Neuronal stem cell (in vitro differentiated cells): ENCODE measurements at regions not wholly inside any gene's neighbourhood (a gene's known extent, or its start where the extent isn't known, plus 50 kb on each side); places are given as distances from the start of the nearest gene placed in this dataset.

ENCODE experiments used
- DNase-seq: peaks from one replicate; pipeline ENCODE4 v3.0.0-alpha.2; 2013; ENCODE audit warnings: low spot score
- H2AFZ ChIP-seq: one replicate; pipeline ENCODE4 v1.6.1; 2013; ENCODE audit warnings: mild to moderate bottlenecking, low read length, inconsistent platforms
- H2AK5ac ChIP-seq: 2 replicates; pipeline ENCODE4 v1.6.1; 2013; ENCODE audit warnings: low read depth, mild to moderate bottlenecking, inconsistent platforms, low read length, moderate library complexity, mixed read lengths
- H2BK120ac ChIP-seq: 2 replicates; pipeline ENCODE4 v1.6.1; 2013; ENCODE audit warnings: low read depth, mild to moderate bottlenecking, inconsistent platforms, low read length, moderate library complexity, mixed read lengths
- H2BK12ac ChIP-seq: one replicate; pipeline ENCODE4 v1.6.1; 2013; ENCODE audit warnings: low read length, inconsistent platforms
- H2BK15ac ChIP-seq: 2 replicates; pipeline ENCODE4 v1.6.1; 2013; ENCODE audit warnings: mild to moderate bottlenecking, low read length, inconsistent platforms, mixed read lengths
- H2BK5ac ChIP-seq: one replicate; pipeline ENCODE4 v1.6.1; 2013; ENCODE audit warnings: inconsistent platforms, mild to moderate bottlenecking, low read length, moderate library complexity
- H3K14ac ChIP-seq: one replicate; pipeline ENCODE4 v1.6.1; 2013; ENCODE audit warnings: low read length, inconsistent platforms
- H3K18ac ChIP-seq: 2 replicates; pipeline ENCODE4 v1.6.1; 2013; ENCODE audit warnings: low read length, inconsistent platforms
- H3K23ac ChIP-seq: 2 replicates; pipeline ENCODE4 v1.6.1; 2013; ENCODE audit warnings: low read depth, mild to moderate bottlenecking, mixed read lengths, low read length, inconsistent platforms; ENCODE audit not compliant: poor library complexity
- H3K27ac ChIP-seq: replicated peaks from 3 replicates; pipeline ENCODE4 v1.5.1; 2013; ENCODE audit warnings: low read length, inconsistent platforms
- H3K27me3 ChIP-seq, 3 experiments: 2 replicates each; pipeline ENCODE4 v1.6.1; 2013; ENCODE audit warnings: low read length in 3 of 3, mild to moderate bottlenecking in 2 of 3, inconsistent platforms in 1 of 3, low read depth in 1 of 3, mixed read lengths in 1 of 3, moderate library complexity in 1 of 3; ENCODE audit not compliant: control insufficient read depth in 3 of 3, insufficient read depth in 3 of 3
- H3K36me3 ChIP-seq, 2 donors: replicated peaks in 1 of 2; 2 replicates each; pipeline ENCODE4 v1.6.1; 2013; ENCODE audit warnings: low read length in 2 of 2; ENCODE audit not compliant: control insufficient read depth in 2 of 2, insufficient read depth in 2 of 2
- H3K4ac ChIP-seq: 2 replicates; pipeline ENCODE4 v1.6.1; 2013; ENCODE audit warnings: inconsistent platforms, mild to moderate bottlenecking, low read length, moderate library complexity
- H3K4me1 ChIP-seq, 2 donors: 1 replicate in 1 of 2; 2 replicates in 1 of 2; pipeline ENCODE4 v1.6.1; 2013; ENCODE audit warnings: low read length in 2 of 2, low read depth in 1 of 2; ENCODE audit not compliant: control insufficient read depth in 2 of 2, insufficient read depth in 1 of 2
- H3K4me2 ChIP-seq: one replicate; pipeline ENCODE4 v1.6.1; 2013; ENCODE audit warnings: mild to moderate bottlenecking, low read length, inconsistent platforms; ENCODE audit not compliant: insufficient read depth, poor library complexity, severe bottlenecking
- H3K4me3 ChIP-seq, 2 donors: 2 replicates each; pipeline ENCODE4 v1.5.1; 2013; ENCODE audit warnings: low read length in 2 of 2, mild to moderate bottlenecking in 2 of 2, inconsistent platforms in 1 of 2, moderate library complexity in 1 of 2
- H3K79me1 ChIP-seq: one replicate; pipeline ENCODE4 v1.6.1; 2013; ENCODE audit warnings: low read depth, mild to moderate bottlenecking, inconsistent platforms, low read length, moderate library complexity
- H3K9ac ChIP-seq: one replicate; pipeline ENCODE4 v1.6.1; 2013; ENCODE audit warnings: mild to moderate bottlenecking, low read depth, low read length, inconsistent platforms; ENCODE audit not compliant: poor library complexity
- H3K9me3 ChIP-seq, 2 donors: replicated peaks in 1 of 2; 2 replicates each; pipeline versions ENCODE3 to v1.6.1; 2013; ENCODE audit warnings: low read length in 2 of 2, mild to moderate bottlenecking in 2 of 2, inconsistent platforms in 1 of 2, low read depth in 1 of 2, mixed read lengths in 1 of 2, moderate library complexity in 1 of 2; ENCODE audit not compliant: control insufficient read depth in 2 of 2, insufficient read depth in 1 of 2
- H4K8ac ChIP-seq: one replicate; pipeline ENCODE4 v1.6.1; 2013; ENCODE audit warnings: low read depth, mild to moderate bottlenecking, inconsistent platforms, low read length, moderate library complexity
- H4K91ac ChIP-seq: one replicate; pipeline ENCODE4 v1.6.1; 2013; ENCODE audit warnings: low read length, low read depth, mild to moderate bottlenecking, inconsistent platforms; ENCODE audit not compliant: poor library complexity
- WGBS, 2 donors: extraction: QIAGEN DNeasy Blood & Tissue Kit; methylation state at CpG; one replicate each; pipeline ENCODE4 v1.1.7; 2013; ENCODE audit warnings: missing lambda C conversion rate in 2 of 2, mixed read lengths in 1 of 2; ENCODE audit not compliant: insufficient read length in 2 of 2, insufficient replicate concordance in 1 of 2; ENCODE audit errors: extremely low coverage in 2 of 2; 5-methylcytosine and 5-hydroxymethylcytosine counted together

DNA sequence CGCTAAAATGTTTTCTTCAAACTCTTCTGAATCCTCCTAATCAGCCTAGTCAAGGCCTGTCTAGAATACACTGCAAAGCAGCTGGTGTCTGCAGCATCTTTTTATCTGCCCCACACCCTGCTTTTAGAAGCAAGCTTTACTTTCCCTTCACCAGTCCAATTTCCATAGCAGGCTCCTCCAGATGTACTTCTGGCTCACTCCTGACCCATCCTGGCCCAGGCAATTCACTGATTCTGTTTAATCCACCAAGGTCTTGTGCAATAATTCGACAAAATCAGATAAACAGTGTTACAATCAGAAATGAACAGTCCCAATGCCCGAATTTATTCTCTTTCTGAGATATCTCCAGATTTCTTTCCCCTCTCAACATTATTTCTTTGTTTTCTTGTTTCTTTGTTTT is 415.2 kb upstream of the SGCG start:
- WGBS, 2 donors = no CpG with 5 or more reads among the region's 3 CpGs
- H3K4me1 ChIP-seq = no peaks in the 10 kb centered on the region
- H3K27me3 ChIP-seq = no peaks in the 10 kb centered on the region
- H2BK15ac ChIP-seq = no peak overlapping the region
- H3K4me3 ChIP-seq = no peak overlapping the region
- H3K79me1 ChIP-seq = no peaks in the 10 kb centered on the region
- H3K18ac ChIP-seq = no peak overlapping the region
- no peak overlapping the region for H3K23ac ChIP-seq
- no peak overlapping the region for H4K91ac ChIP-seq
- H3K9me3 ChIP-seq = no peaks in the 10 kb centered on the region
- DNase-seq = no peak
- no peak overlapping the region for H2BK5ac ChIP-seq
- H3K4me2 ChIP-seq = no peak overlapping the region
- no peak overlapping the region for H2AFZ ChIP-seq
- no peak overlapping the region for H2AK5ac ChIP-seq
- no peaks in the 10 kb centered on the region for H3K36me3 ChIP-seq
- H2BK120ac ChIP-seq = no peak overlapping the region
- no peak overlapping the region for H2BK12ac ChIP-seq
- H3K27ac ChIP-seq = no peak overlapping the region
- no peak overlapping the region for H3K14ac ChIP-seq
- H3K9ac ChIP-seq = no peak overlapping the region
- H3K4ac ChIP-seq = no peak overlapping the region
- H4K8ac ChIP-seq = no peak overlapping the region

DNA sequence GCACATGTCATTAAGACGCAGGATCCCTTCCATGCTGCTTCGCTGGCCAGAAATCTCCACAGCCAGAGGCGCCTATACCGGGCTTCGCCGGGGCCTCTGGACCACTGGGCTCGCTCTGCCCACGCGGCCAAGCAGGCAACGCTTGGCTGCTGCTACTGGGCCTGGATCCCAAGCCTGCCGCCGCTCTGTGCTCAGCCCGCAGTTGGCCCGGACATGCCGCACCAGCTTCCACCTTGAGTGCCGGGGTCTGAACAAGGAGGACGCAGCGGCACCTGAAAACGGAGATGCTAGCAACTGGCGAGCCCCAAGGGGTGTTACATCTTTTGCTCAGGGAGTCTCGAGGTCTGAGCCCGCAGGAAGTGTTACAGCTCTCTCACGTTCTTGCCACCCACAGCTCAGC is 409.9 kb upstream of the SGCG start:
- no peak overlapping the region for H3K23ac ChIP-seq
- no peaks in the 10 kb centered on the region for H3K27me3 ChIP-seq
- DNase-seq = no peak
- no peaks in the 10 kb centered on the region for H3K9me3 ChIP-seq
- no peaks in the 10 kb centered on the region for H3K36me3 ChIP-seq
- no peak overlapping the region for H3K4ac ChIP-seq
- H2BK5ac ChIP-seq = no peak overlapping the region
- no peak overlapping the region for H3K14ac ChIP-seq
- H2AFZ ChIP-seq = peak overlapping the region; percentile 40
- no CpG with 5 or more reads among the region's 23 CpGs for WGBS, 2 donors
- no peak overlapping the region for H3K4me2 ChIP-seq
- H2AK5ac ChIP-seq = no peak overlapping the region
- no peak overlapping the region for H2BK12ac ChIP-seq
- H4K91ac ChIP-seq = no peak overlapping the region
- no peak overlapping the region for H3K9ac ChIP-seq
- H3K18ac ChIP-seq = peak overlapping the region; percentile 16
- H3K4me3 ChIP-seq = no peak overlapping the region
- no peak overlapping the region for H2BK15ac ChIP-seq
- H3K4me1 ChIP-seq = no peaks in the 10 kb centered on the region
- H3K27ac ChIP-seq = no peak overlapping the region
- no peak overlapping the region for H4K8ac ChIP-seq
- no peaks in the 10 kb centered on the region for H3K79me1 ChIP-seq
- no peak overlapping the region for H2BK120ac ChIP-seq

DNA sequence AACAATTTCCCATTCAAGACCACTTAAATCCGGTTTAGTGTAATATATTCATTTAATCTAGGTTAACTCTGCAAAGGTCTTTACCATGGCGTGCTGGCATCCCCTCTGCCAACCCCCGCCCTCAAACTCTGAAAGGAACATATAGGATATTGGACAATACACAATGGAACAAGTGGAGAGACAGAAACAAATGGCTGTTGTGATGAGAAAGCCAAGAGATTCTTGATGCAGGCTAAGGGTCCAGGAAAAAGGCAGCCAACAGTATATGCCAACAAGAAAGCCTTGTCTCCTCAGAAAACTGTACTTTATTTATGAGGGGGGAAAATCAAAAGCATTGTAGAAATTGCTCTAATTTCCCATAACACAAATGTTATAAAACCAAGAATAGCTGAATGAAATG is 407.3 kb upstream of the SGCG start:
- no peak overlapping the region for H3K9ac ChIP-seq
- H2BK15ac ChIP-seq = no peak overlapping the region
- H4K91ac ChIP-seq = no peak overlapping the region
- DNase-seq = no peak
- no peaks in the 10 kb centered on the region for H3K36me3 ChIP-seq
- no CpG with 5 or more reads among the region's 3 CpGs for whole genome bisulfite sequencing, 2 donors
- H2AK5ac ChIP-seq = no peak overlapping the region
- no peak overlapping the region for H2BK120ac ChIP-seq
- H3K23ac ChIP-seq = no peak overlapping the region
- no peak overlapping the region for H3K27ac ChIP-seq
- H3K18ac ChIP-seq = no peak overlapping the region
- no peaks in the 10 kb centered on the region for H3K79me1 ChIP-seq
- H3K27me3 ChIP-seq = no peaks in the 10 kb centered on the region
- H4K8ac ChIP-seq = no peak overlapping the region
- H3K4me1 ChIP-seq = peaks cover 0 to 6% of the 10 kb centered on the region in 2 donors
- no peak overlapping the region for H2BK12ac ChIP-seq
- no peaks in the 10 kb centered on the region for H3K9me3 ChIP-seq
- no peak overlapping the region for H3K4me3 ChIP-seq
- no peak overlapping the region for H3K4ac ChIP-seq
- H2AFZ ChIP-seq = no peak overlapping the region
- no peak overlapping the region for H3K14ac ChIP-seq
- H2BK5ac ChIP-seq = no peak overlapping the region
- H3K4me2 ChIP-seq = no peak overlapping the region

- H3K4me1 ChIP-seq = peaks cover 0 to 6% of the 10 kb centered on the region in 2 donors
- H3K4ac ChIP-seq = no peak overlapping the region
- H2BK15ac ChIP-seq = no peak overlapping the region
- H2BK12ac ChIP-seq = no peak overlapping the region
- no peak for DNase-seq
- H4K91ac ChIP-seq = no peak overlapping the region
- no peaks in the 10 kb centered on the region for H3K36me3 ChIP-seq
- no peaks in the 10 kb centered on the region for H3K9me3 ChIP-seq
- no peak overlapping the region for H3K14ac ChIP-seq
- no peak overlapping the region for H3K4me3 ChIP-seq
- H3K18ac ChIP-seq = peak overlapping the region; percentile 11
- H4K8ac ChIP-seq = no peak overlapping the region
- no peak overlapping the region for H2BK5ac ChIP-seq
- no peak overlapping the region for H3K9ac ChIP-seq
- H3K4me2 ChIP-seq = no peak overlapping the region
- no peak overlapping the region for H2AK5ac ChIP-seq
- no peaks in the 10 kb centered on the region for H3K79me1 ChIP-seq
- no peaks in the 10 kb centered on the region for H3K27me3 ChIP-seq
- no peak overlapping the region for H3K27ac ChIP-seq
- H2BK120ac ChIP-seq = no peak overlapping the region
- WGBS, 2 donors = no CpG with 5 or more reads among the region's 15 CpGs
- H3K23ac ChIP-seq = no peak overlapping the region
- H2AFZ ChIP-seq = peak overlapping the region; percentile 76
Measured at GRCh38 chr13:22776394-22777186, 404.2 kb upstream of the SGCG start.
